Dermis blood vessel endothelial cell (primary cell): ENCODE measurements at regions not wholly inside any gene's neighbourhood (a gene's known extent, or its start where the extent isn't known, plus 50 kb on each side); places are given as distances from the start of the nearest gene placed in this dataset.

Experiments used
- DNase-seq: peaks from one replicate; pipeline ENCODE4 v3.0.0; 2010

- no peak for DNase-seq
These were observed 566.8 kb upstream of the B3GALT2 start for GRCh38 chr1:193753038-193753756.

DNA sequence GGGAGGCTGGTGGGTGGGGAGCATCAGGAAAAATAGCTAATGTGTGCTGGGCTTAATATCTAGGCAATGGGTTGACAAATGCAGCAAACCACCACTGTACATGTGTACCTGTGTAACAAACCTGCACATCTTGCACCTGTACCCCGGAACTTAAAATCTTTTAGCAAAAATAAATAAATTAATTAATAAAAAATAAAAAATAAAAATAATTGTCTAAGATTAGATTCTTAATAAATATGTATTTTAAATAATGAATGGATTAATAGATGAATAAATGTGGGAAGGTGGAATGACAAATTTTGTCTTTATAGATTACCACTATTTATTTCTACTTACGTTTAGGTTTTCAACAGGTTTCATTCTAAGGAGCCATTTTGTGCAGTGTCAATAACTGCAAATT lies 563.5 kb upstream of the B3GALT2 start:
- DNase-seq, result no peak

GRCh38 chr1:193747579-193747978 lies 561.2 kb upstream of the B3GALT2 start:
- DNase-seq, result no peak

GRCh38 chr1:193741228-193741627 lies 554.8 kb upstream of the B3GALT2 start:
- no peak for DNase-seq

- no peak for DNase-seq
These were observed 554.3 kb upstream of the B3GALT2 start for GRCh38 chr1:193740762-193741161.

DNA sequence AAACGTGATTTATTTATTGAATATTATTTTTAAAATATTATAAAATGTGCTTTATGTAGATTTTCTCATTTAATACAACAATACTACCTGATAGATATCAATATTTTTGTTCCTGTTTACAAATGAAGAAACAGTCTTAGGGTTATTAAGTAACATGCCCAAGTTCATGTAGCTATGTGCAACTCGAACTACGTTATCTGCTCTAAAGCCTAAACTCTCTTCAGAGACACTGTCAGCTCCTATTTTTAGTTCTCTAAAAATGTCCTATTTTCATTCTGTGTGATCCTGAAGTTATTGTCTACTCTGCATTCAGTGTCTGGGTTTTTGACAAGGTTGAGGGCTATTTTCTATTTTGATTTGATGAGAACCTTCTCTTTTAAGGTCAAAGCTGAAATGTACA lies 550.1 kb upstream of the B3GALT2 start:
- no peak for DNase-seq

DNA sequence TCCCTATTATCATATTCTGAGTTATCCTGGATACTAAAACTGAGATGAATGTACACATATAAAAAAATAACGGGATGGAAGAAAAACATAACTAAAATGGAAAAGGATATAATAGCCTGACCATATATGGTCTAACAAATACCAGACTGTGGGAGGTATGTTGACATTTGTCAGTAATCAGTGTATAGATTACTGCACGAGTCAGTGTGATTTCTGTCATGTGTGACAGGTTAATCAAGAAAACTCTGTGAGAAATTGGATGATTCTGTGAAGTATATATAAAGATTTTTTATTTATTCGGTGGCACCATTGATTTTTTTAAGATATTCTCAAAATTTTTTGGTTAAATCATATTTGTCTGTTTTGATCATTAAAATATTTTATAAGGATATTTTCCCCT lies 547.3 kb upstream of the B3GALT2 start:
- DNase-seq, result no peak

DNA sequence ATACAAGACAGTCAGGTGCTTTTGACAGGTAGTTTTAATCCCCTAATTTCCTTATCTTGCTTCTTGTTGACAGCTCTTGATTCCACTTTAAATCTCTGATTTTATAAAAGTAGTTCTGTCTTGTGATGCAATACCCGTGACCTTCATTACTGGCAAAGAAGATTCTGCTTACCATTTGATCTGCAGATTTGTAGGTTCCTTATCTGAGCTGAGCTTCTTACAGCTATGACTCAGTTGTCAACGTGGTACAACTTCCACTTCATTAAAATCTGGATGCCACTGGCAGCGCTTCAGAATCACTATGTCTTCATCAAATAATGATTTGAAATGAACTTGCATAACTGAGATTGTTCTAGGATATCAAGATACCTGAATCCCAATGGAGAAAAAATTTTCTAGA lies 543.6 kb upstream of the B3GALT2 start:
- no peak for DNase-seq

GRCh38 chr1:193729429-193729828 lies 543.0 kb upstream of the B3GALT2 start:
- DNase-seq, result no peak

GRCh38 chr1:193727850-193728249 lies 541.4 kb upstream of the B3GALT2 start:
- DNase-seq, result no peak

DNA sequence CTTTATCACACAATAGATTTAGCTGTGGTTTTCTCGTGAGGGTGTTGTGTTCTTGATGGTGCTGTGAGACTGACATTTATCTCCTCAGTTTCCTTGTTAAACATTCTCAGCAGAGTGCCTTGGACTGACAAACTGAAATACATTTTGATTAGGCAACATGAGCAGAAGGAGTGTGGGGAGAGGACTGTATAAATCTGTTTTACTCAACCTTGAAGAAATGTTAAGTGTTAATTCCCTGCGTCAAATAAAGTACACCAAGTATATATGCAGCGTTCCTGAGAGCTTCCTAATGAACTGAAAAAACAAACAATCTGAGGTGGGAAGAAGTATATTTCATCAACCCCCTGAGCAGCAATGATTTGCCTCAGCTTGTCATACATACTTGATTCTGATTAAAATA lies 540.3 kb upstream of the B3GALT2 start:
- no peak for DNase-seq

GRCh38 chr1:193712392-193712791 lies 526.0 kb upstream of the B3GALT2 start:
- DNase-seq, result no peak

DNA sequence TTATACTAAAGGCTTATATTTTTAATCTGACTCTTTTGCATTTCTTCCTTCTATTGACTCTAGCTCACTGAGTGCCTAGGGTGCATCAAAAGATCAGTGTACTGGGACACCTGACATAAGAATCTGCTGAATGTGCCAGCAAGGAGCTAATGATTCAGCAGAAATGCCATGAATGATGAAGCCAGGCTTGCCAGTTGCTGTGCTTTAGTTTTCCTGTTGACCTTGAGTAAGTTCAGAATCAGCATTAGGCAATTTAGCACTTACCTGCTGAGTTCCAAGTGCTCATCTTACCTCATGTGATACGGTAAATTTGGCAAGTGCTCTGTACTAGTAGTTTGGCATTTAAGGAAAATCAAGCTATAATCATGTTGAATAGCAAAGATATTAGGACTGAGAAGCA lies 523.2 kb upstream of the B3GALT2 start:
- DNase-seq, result no peak

DNA sequence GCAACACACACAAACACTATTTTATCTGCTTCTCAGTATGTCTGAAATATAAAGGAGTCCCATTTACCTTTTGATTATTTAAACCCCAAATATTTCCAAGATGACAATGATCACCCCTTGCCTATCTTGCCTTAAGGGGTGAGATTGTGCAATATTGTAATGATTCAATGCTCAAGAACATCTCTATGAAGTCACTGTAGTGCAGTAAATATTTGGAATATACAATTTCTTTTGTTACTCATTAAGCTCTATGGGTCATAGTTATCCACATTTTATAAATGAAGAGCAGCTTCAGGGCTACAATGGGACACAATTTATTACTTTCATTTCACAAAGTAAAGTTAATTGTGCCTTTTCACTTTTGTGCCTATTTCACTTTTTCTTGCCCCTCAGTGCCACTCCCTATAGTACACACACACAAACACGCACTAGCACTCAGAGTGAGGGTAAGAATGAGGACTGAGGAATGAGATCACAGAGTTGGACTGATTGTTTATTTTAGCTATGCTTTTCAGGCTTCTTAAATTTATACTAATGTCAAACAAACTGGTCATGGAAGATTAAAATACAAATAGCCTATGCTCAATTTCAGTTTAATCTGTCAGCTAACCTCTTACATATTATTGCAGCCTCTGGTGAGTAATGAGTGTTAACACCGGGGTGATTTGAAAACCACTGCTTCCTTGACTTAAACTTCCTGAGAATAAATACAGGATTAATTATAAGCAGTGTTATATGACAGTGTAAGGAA lies 521.0 kb upstream of the B3GALT2 start:
- no peak for DNase-seq

DNA sequence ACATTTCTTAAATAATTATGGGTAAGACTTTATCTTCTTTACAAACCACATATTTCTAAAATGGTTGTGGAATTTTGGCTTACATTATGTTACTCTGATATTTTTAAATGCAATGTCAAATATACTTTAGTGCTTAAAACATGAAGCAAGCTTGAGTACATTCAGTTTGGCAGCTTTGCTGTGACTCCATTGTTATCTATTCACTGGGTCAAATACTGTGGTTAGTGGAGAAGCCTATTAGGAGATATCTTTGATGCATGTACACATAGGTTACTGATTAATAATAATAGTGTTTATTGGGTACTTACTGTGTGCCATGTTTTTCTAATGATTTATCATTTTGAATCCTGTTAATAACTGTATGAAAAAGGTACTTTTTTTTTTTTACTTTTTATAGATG lies 520.4 kb upstream of the B3GALT2 start:
- DNase-seq, result no peak

GRCh38 chr1:193705554-193705981 lies 519.2 kb upstream of the B3GALT2 start:
- DNase-seq, result no peak

GRCh38 chr1:193703655-193704054 lies 517.2 kb upstream of the B3GALT2 start:
- no peak for DNase-seq

- DNase-seq, result no peak
These were observed 516.7 kb upstream of the B3GALT2 start for GRCh38 chr1:193703121-193703520.

DNA sequence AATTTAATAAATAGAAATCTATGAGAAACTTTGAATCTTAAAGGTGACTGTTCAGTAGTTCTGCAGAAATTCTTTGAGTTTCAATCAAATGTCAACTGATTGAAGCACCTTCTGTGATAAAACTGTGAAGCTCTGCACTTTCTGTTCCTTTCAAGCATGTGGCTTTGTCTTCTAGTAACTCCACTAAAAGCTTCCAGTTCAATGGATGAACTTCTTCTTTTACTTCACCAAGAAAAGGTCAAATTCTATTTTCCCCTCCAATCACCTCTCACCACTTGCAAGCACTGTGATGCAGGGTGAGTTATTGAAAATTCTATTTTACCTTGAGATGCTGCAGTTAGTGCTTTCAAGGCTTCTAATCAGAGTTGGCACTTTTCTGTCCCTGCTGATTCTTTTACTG lies 515.3 kb upstream of the B3GALT2 start:
- no peak for DNase-seq

DNA sequence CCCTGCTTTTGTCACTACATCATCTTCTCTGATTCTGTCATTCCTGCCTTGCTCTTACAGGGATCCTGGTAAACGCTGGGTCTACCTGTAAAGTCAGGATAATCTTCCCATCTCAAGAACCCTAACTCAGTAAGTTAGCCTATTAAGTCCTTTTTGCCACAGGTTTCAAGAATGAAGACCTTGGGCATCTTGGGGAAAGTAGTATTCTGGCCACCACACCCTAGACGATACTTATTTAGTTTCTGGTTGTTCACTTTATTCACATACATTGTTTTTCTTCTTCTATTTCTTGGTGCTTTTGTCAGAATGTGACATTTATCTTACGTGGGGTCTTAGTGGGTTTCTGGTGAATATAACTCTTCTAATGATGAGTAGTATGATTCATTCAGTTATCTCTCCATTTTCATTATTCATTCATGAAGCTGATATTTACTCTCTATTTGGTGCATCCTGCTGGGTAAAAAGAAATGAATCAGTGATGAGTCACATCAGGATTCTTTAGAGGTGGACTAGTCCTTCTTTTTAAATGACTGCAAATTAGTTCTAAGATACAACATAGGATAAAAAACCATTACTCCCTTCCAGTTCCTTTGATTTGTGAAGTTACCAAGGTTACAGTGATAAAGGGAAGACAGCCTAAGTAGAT lies 514.4 kb upstream of the B3GALT2 start:
- DNase-seq, result no peak

DNA sequence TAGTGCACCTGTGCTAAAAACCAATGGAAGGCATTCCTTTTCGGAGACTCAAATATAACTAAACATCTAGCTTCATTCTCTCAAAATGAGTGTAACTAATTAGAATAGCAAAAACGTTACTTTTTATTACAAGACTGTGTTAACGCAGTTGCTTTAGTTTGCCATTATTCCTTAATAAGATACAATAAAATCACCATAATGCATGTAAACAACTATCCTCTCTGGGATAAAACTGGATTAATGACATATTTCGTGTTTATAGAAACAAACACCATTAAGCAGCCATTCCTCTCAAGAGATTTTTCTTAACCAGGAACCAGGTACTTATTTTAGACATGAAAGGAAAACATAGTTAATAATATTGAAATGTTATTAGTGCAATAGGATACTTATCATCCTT lies 512.8 kb upstream of the B3GALT2 start:
- DNase-seq, result no peak

GRCh38 chr1:193697776-193698175 lies 511.4 kb upstream of the B3GALT2 start:
- DNase-seq, result no peak

DNA sequence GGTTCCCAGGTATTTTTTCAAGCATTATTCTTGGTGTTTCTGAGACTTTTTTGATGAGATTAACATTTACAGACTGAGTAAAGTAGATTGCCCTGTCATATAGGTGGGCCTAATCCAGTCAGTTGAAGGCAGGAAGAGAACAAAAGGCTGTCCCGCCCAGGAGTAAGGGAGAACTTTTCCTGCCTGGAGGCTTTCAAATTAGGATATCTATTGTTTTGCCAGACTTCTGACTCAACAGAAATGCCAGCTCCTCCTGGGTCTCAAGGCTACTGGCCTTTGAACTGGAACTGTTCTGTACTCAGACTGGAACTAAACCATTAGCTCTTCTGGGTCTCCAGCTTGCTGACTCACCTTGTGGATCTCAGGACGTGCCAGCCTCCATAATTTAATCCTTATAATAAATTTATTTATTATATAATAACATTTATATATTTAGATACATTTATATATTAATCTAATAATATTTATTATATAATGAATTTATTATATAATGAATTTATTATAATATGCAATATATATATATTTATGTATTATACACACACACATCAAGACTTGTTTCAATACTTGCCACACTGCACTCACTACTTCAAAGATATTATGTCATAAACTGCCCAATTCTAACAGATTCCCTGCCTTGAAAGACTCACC lies 510.8 kb upstream of the B3GALT2 start:
- no peak for DNase-seq
